HFFc6 (cell line): ENCODE measurements at regions not wholly inside any gene's neighbourhood (a gene's known extent, or its start where the extent isn't known, plus 50 kb on each side); places are given as distances from the start of the nearest gene placed in this dataset.

ENCODE experiments used
- DNase-seq: peaks from one replicate; pipeline ENCODE4 v3.0.0-alpha.2; 2018
- H3K27ac Mint-ChIP-seq: 2 replicates; pipeline ENCODE4 v1.8.0; 2020; ENCODE audit warnings: mild to moderate bottlenecking, mixed read lengths
- H3K27me3 Mint-ChIP-seq: 2 replicates; pipeline ENCODE4 v1.8.0; 2021; ENCODE audit warnings: mild to moderate bottlenecking, moderate library complexity, mixed read lengths; ENCODE audit not compliant: insufficient read depth
- H3K36me3 Mint-ChIP-seq: 2 replicates; pipeline ENCODE4 v1.8.0; 2021; ENCODE audit warnings: low read depth, mixed read lengths
- H3K4me1 Mint-ChIP-seq: 2 replicates; pipeline ENCODE4 v1.8.0; 2020; ENCODE audit warnings: low read depth, mixed read lengths
- H3K4me3 Mint-ChIP-seq: 2 replicates; pipeline ENCODE4 v1.8.0; 2020; ENCODE audit warnings: mild to moderate bottlenecking, moderate library complexity, mixed read lengths
- H3K9me3 Mint-ChIP-seq: 2 replicates; pipeline ENCODE4 v1.8.0; 2020; ENCODE audit warnings: mild to moderate bottlenecking, mixed read lengths
- CTCF ChIP-seq: fragments of 200-600 bp; sonication (generic); IDR thresholded peaks from 2 replicates; pipeline ENCODE4 v1.5.0; 2021; ENCODE audit warnings: antibody characterized with exemption, mild to moderate bottlenecking

- H3K27me3 Mint-ChIP-seq = no peaks in the 10 kb centered on the region
- TF ChIP-seq CTCF = no peak
- no peaks in the 10 kb centered on the region for H3K4me1 Mint-ChIP-seq
- DNase-seq = no peak
- no peak overlapping the region for H3K27ac Mint-ChIP-seq
- H3K4me3 Mint-ChIP-seq = no peak overlapping the region
- peaks cover 91% of the 10 kb centered on the region for H3K9me3 Mint-ChIP-seq
- no peaks in the 10 kb centered on the region for H3K36me3 Mint-ChIP-seq
Measured at GRCh38 chr2:16462958-16463357, 202.7 kb downstream of the CYRIA start.

GRCh38 chr2:16461672-16462071 is 204.0 kb downstream of the CYRIA start:
- TF ChIP-seq CTCF = no peak
- no peak overlapping the region for H3K27ac Mint-ChIP-seq
- H3K4me1 Mint-ChIP-seq = no peaks in the 10 kb centered on the region
- no peaks in the 10 kb centered on the region for H3K36me3 Mint-ChIP-seq
- H3K9me3 Mint-ChIP-seq = peaks cover 83% of the 10 kb centered on the region
- H3K4me3 Mint-ChIP-seq = no peak overlapping the region
- H3K27me3 Mint-ChIP-seq = no peaks in the 10 kb centered on the region
- no peak for DNase-seq

- no peaks in the 10 kb centered on the region for H3K36me3 Mint-ChIP-seq
- H3K4me1 Mint-ChIP-seq = no peaks in the 10 kb centered on the region
- H3K9me3 Mint-ChIP-seq = peaks cover 72% of the 10 kb centered on the region
- no peak overlapping the region for H3K4me3 Mint-ChIP-seq
- TF ChIP-seq CTCF = no peak
- no peak for DNase-seq
- no peaks in the 10 kb centered on the region; the same call in 1 of the 2 replicates for H3K27me3 Mint-ChIP-seq
- H3K27ac Mint-ChIP-seq = no peak overlapping the region
Measured at GRCh38 chr2:16459606-16460005, 206.0 kb downstream of the CYRIA start.

- no peak for DNase-seq
- Mint-ChIP-seq H3K4me1 (no peaks in the 10 kb centered on the region), H3K9me3 (peaks cover 46% of the 10 kb centered on the region), H3K27me3 (no peaks in the 10 kb centered on the region; the same call in 1 of the 2 replicates), H3K27ac (no peak overlapping the region), H3K4me3 (no peak overlapping the region), H3K36me3 (no peaks in the 10 kb centered on the region)
- TF ChIP-seq CTCF = no peak
Measured at GRCh38 chr2:16454621-16455020, 211.0 kb downstream of the CYRIA start.

- H3K27me3 Mint-ChIP-seq = no peaks in the 10 kb centered on the region; the same call in 1 of the 2 replicates
- H3K36me3 Mint-ChIP-seq = 0 out of 2 replicates have a peak, but pooled peaks cover 1% of the 10 kb centered on the region
- DNase-seq = no peak
- no peak overlapping the region for H3K27ac Mint-ChIP-seq
- TF ChIP-seq CTCF = no peak
- peaks cover 41% of the 10 kb centered on the region for H3K9me3 Mint-ChIP-seq
- no peak overlapping the region for H3K4me3 Mint-ChIP-seq
- H3K4me1 Mint-ChIP-seq = no peaks in the 10 kb centered on the region
Measured at GRCh38 chr2:16452123-16452522, 213.5 kb downstream of the CYRIA start.

- no peaks in the 10 kb centered on the region for H3K4me1 Mint-ChIP-seq
- no peak overlapping the region for H3K27ac Mint-ChIP-seq
- H3K36me3 Mint-ChIP-seq = 0 out of 2 replicates have a peak, but pooled peaks cover 4% of the 10 kb centered on the region
- H3K4me3 Mint-ChIP-seq = no peak overlapping the region
- TF ChIP-seq CTCF = no peak
- peaks cover 46% of the 10 kb centered on the region for H3K9me3 Mint-ChIP-seq
- H3K27me3 Mint-ChIP-seq = no peaks in the 10 kb centered on the region
- DNase-seq = no peak
Measured at GRCh38 chr2:16446706-16447105, 218.9 kb downstream of the CYRIA start.
